Endodermal cell (in vitro differentiated cells): ENCODE measurements at regions not wholly inside any gene's neighbourhood (a gene's known extent, or its start where the extent isn't known, plus 50 kb on each side); places are given as distances from the start of the nearest gene placed in this dataset.

Experiments used
- DNase-seq: peaks from one replicate; pipeline ENCODE4 v3.0.0-alpha.2; 2017
- H3K27ac ChIP-seq: 2 replicates; pipeline ENCODE4 v1.5.1; 2013; ENCODE audit warnings: mild to moderate bottlenecking, low read depth, low read length, moderate library complexity
- H3K27me3 ChIP-seq: 2 replicates; pipeline ENCODE4 v1.6.1; 2013; ENCODE audit warnings: mild to moderate bottlenecking, low read length, moderate library complexity; ENCODE audit not compliant: insufficient read depth, control insufficient read depth, poor library complexity, severe bottlenecking
- H3K36me3 ChIP-seq: 2 replicates; pipeline ENCODE4 v1.7.0; 2013; ENCODE audit warnings: mild to moderate bottlenecking, low read length, moderate library complexity; ENCODE audit not compliant: control insufficient read depth, insufficient read depth
- H3K4me1 ChIP-seq: one replicate; pipeline ENCODE4 v1.7.0; 2013; ENCODE audit warnings: low read length; ENCODE audit not compliant: control insufficient read depth, insufficient read depth
- H3K4me3 ChIP-seq: 2 replicates; pipeline ENCODE4 v1.5.1; 2013; ENCODE audit warnings: mild to moderate bottlenecking, low read length, moderate library complexity
- H3K9ac ChIP-seq: 2 replicates; pipeline ENCODE4 v1.6.1; 2013; ENCODE audit warnings: mild to moderate bottlenecking, low read length, moderate library complexity; ENCODE audit not compliant: poor library complexity, severe bottlenecking; ENCODE audit errors: extremely low read depth
- H3K9me3 ChIP-seq: 2 replicates; pipeline ENCODE4 v1.6.1; 2013; ENCODE audit warnings: mild to moderate bottlenecking, low read length, moderate library complexity; ENCODE audit not compliant: control insufficient read depth
- H3K27ac Mint-ChIP-seq: 2 replicates; pipeline ENCODE4 v1.8.0; 2020; ENCODE audit warnings: mixed read lengths
- H3K27me3 Mint-ChIP-seq: 2 replicates; pipeline ENCODE4 v1.8.0; 2021; ENCODE audit warnings: mild to moderate bottlenecking, mixed read lengths; ENCODE audit not compliant: insufficient read depth
- H3K36me3 Mint-ChIP-seq: 2 replicates; pipeline ENCODE4 v1.8.0; 2020; ENCODE audit warnings: low read depth, mixed read lengths
- H3K4me1 Mint-ChIP-seq: 2 replicates; pipeline ENCODE4 v1.8.0; 2020; ENCODE audit warnings: mixed read lengths
- H3K4me3 Mint-ChIP-seq: 2 replicates; pipeline ENCODE4 v1.8.0; 2020; ENCODE audit warnings: mild to moderate bottlenecking, moderate library complexity, mixed read lengths
- H3K9me3 Mint-ChIP-seq: 2 replicates; pipeline ENCODE4 v1.8.0; 2020; ENCODE audit warnings: mild to moderate bottlenecking, mixed read lengths
- TF ChIP-seq, protein P1 (sequence below): fragments of 200-600 bp; sonication (generic); conservative IDR thresholded peaks from 2 replicates; pipeline ENCODE4 v1.5.0; 2021; ENCODE audit warnings: antibody characterized with exemption, mild to moderate bottlenecking

DNA sequence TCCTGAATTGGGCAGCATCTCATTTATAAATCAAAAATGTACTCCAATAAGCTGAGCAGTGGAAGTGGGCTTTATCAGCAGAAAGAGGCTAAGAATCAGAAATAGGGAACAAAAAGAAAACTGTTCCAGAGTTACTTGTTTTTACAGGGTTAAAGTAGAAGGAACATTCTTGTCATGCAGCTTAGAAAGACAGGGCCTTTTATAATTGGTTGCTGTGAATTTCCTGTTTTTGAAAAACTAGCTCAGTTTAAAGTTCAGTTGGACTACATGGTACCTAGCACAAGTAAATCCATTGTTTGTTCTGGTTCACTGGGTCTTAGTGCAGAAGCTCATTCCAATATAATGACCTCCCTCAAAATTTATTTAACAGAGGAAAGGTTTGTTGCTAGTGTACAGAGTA lies 200.8 kb downstream of the GRIA2 start:
- DNase-seq, result no peak
- H3K36me3 ChIP-seq, result no peaks in the 10 kb centered on the region
- no peaks in the 10 kb centered on the region for H3K9me3 ChIP-seq
- Mint-ChIP-seq H3K9me3 (peaks cover 6% of the 10 kb centered on the region), H3K27ac (no peak overlapping the region), H3K36me3 (no peaks in the 10 kb centered on the region), H3K27me3 (no peaks in the 10 kb centered on the region), H3K4me3 (no peak overlapping the region), H3K4me1 (no peaks in the 10 kb centered on the region)
- no peak overlapping the region for H3K4me3 ChIP-seq
- no peak overlapping the region for H3K27ac ChIP-seq
- H3K9ac ChIP-seq, result no peak overlapping the region
- no peaks in the 10 kb centered on the region for H3K27me3 ChIP-seq
- TF ChIP-seq, protein P1, sequence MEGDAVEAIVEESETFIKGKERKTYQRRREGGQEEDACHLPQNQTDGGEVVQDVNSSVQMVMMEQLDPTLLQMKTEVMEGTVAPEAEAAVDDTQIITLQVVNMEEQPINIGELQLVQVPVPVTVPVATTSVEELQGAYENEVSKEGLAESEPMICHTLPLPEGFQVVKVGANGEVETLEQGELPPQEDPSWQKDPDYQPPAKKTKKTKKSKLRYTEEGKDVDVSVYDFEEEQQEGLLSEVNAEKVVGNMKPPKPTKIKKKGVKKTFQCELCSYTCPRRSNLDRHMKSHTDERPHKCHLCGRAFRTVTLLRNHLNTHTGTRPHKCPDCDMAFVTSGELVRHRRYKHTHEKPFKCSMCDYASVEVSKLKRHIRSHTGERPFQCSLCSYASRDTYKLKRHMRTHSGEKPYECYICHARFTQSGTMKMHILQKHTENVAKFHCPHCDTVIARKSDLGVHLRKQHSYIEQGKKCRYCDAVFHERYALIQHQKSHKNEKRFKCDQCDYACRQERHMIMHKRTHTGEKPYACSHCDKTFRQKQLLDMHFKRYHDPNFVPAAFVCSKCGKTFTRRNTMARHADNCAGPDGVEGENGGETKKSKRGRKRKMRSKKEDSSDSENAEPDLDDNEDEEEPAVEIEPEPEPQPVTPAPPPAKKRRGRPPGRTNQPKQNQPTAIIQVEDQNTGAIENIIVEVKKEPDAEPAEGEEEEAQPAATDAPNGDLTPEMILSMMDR, result no peak
- H3K4me1 ChIP-seq, result no peaks in the 10 kb centered on the region
